ENCODE measurements at regions not wholly inside any gene's neighbourhood (a gene's known extent, or its start where the extent isn't known, plus 50 kb on each side); places are given as distances from the start of the nearest gene placed in this dataset.

GRCh38 chr6:149266659-149267058 lies 50.9 kb upstream of the TAB2 start:
- Histone ChIP-seq H3K36me3 (ENCODE audit: control insufficient read depth in 2 of 2, extremely low read depth in 1 of 2, insufficient read depth in 2 of 2, low read length in 2 of 2) (no peaks in the 10 kb centered on the region), H2AFZ (ENCODE audit: control insufficient read depth, low read length) (no peak overlapping the region), H3K4me1 (ENCODE audit: control insufficient read depth, extremely low read depth, insufficient read depth, low read length) (no peaks in the 10 kb centered on the region), H3K27me3 (ENCODE audit: control insufficient read depth, extremely low read depth, insufficient read depth, low read length) (peaks cover 3% of the 10 kb centered on the region), H3K9me1 (ENCODE audit: control insufficient read depth, extremely low read depth, insufficient read depth, low read length) (no peaks in the 10 kb centered on the region), H3K9me3 (ENCODE audit: control insufficient read depth, low read depth, low read length) (no peaks in the 10 kb centered on the region), H3K79me2 (ENCODE audit: control insufficient read depth, insufficient read depth, low read length) (no peaks in the 10 kb centered on the region), H3K27ac (ENCODE audit: control insufficient read depth, insufficient read depth, low read length) (no peak overlapping the region), H3K4me3 (ENCODE audit: control insufficient read depth in 2 of 3, extremely low read depth in 1 of 3, insufficient read depth in 2 of 3, low read depth in 1 of 3, low read length in 3 of 3) (no peak overlapping the region), H3K4me2 (ENCODE audit: control insufficient read depth, extremely low read depth, insufficient read depth, low read depth, low read length) (no peak overlapping the region), H4K20me1 (ENCODE audit: control insufficient read depth, extremely low read depth, insufficient read depth, low read length) (no peaks in the 10 kb centered on the region), H3K9ac (ENCODE audit: control insufficient read depth, extremely low read depth, insufficient read depth, low read length) (no peak overlapping the region)
- dilution Hi-C loops (cut with MboI; ENCODE audit: extremely low pct_ligation_motif_present, low sequenced_read_pairs): no loop called here
- no peak for DNase-seq (ENCODE audit: low read depth, low spot score)
- no peak for FAIRE-seq
- TF ChIP-seq EZH2 (IDR thresholded peaks at IDR 0.05; ENCODE audit: low read length): no peak
- no peak for TF ChIP-seq CTCF (optimal IDR thresholded peaks at IDR 0.05 in 1 of 3, IDR thresholded peaks at IDR 0.05 in 1 of 3, conservative IDR thresholded peaks at IDR 0.05 in 1 of 3; ENCODE audit: extremely low read depth in 1 of 3, insufficient read depth in 2 of 3, low read length in 3 of 3)

- Histone ChIP-seq H3K4me2 (ENCODE audit: control insufficient read depth, extremely low read depth, insufficient read depth, low read depth, low read length) (no peak overlapping the region), H3K4me1 (ENCODE audit: control insufficient read depth, extremely low read depth, insufficient read depth, low read length) (no peaks in the 10 kb centered on the region), H3K79me2 (ENCODE audit: control insufficient read depth, insufficient read depth, low read length) (no peaks in the 10 kb centered on the region), H3K9me3 (ENCODE audit: control insufficient read depth, low read depth, low read length) (no peaks in the 10 kb centered on the region), H3K9me1 (ENCODE audit: control insufficient read depth, extremely low read depth, insufficient read depth, low read length) (no peaks in the 10 kb centered on the region), H4K20me1 (ENCODE audit: control insufficient read depth, extremely low read depth, insufficient read depth, low read length) (no peaks in the 10 kb centered on the region), H2AFZ (ENCODE audit: control insufficient read depth, low read length) (no peak overlapping the region), H3K4me3 (ENCODE audit: control insufficient read depth in 2 of 3, extremely low read depth in 1 of 3, insufficient read depth in 2 of 3, low read depth in 1 of 3, low read length in 3 of 3) (no peak overlapping the region), H3K36me3 (ENCODE audit: control insufficient read depth in 2 of 2, extremely low read depth in 1 of 2, insufficient read depth in 2 of 2, low read length in 2 of 2) (no peaks in the 10 kb centered on the region), H3K27me3 (ENCODE audit: control insufficient read depth, extremely low read depth, insufficient read depth, low read length) (peaks cover 3% of the 10 kb centered on the region), H3K9ac (ENCODE audit: control insufficient read depth, extremely low read depth, insufficient read depth, low read length) (no peak overlapping the region), H3K27ac (ENCODE audit: control insufficient read depth, insufficient read depth, low read length) (no peak overlapping the region)
- dilution Hi-C loops (cut with MboI; ENCODE audit: extremely low pct_ligation_motif_present, low sequenced_read_pairs): no loop called here
- FAIRE-seq: no peak
- TF ChIP-seq EZH2 (IDR thresholded peaks at IDR 0.05; ENCODE audit: low read length): no peak
- no peak for TF ChIP-seq CTCF (optimal IDR thresholded peaks at IDR 0.05 in 1 of 3, IDR thresholded peaks at IDR 0.05 in 1 of 3, conservative IDR thresholded peaks at IDR 0.05 in 1 of 3; ENCODE audit: extremely low read depth in 1 of 3, insufficient read depth in 2 of 3, low read length in 3 of 3)
- no peak for DNase-seq (ENCODE audit: low read depth, low spot score)
These were observed 50.4 kb upstream of the TAB2 start for GRCh38 chr6:149267072-149267471.

Data from keratinocyte (primary cell).